ENCODE measurements at regions not wholly inside any gene's neighbourhood (a gene's known extent, or its start where the extent isn't known, plus 50 kb on each side); places are given as distances from the start of the nearest gene placed in this dataset.

DNA sequence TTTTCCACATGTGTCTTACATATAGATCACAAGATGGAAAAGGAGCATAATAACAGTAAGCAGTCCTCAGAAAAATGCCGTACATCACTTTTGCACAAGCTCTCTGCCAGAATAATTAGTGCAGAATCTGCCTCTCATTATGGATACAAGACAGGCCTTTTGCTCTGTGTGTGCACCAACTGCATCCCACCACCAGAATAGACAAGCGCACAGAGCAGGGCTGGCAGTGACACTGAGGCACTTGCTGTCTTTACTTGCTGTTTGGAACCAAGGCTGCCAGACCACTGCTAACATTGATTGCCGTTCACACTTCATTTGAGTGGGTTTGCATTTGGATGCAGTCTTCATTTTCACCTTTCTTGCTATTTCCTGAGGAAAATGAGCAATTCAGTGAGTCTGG is 741.3 kb downstream of the TLE1 start:
- DNase-seq = no peak
- ATAC-seq = no peak
- intact Hi-C loops (cut with DNase I, micrococcal nuclease) = no loop called here

GRCh38 chr9:80946496-80947170 is 742.7 kb downstream of the TLE1 start:
- DNase-seq = no peak

DNA sequence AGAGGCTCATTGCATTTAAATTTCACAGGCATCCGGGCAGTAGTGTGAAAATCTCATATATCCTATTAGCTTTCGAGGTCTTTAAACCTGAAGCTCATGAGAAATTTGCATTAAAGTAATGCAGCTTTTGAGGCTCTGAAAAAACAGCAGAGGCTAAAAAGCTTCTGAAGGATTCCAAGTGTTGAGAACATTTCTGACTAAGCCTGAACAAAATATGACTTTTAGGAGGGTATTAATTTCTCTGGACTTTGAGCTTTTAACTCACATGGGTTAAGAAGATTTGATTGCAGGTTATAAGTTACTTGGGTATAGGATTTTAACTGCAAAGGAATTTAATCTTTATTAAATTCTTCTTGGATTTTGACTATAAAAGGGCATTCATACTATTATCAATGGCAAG is 743.9 kb downstream of the TLE1 start:
- no peak for ATAC-seq
- intact Hi-C loops (cut with DNase I, micrococcal nuclease) = no loop called here
- no peak for DNase-seq

More at GRCh38 chr9:80946496-80947170, 742.7 kb downstream of the TLE1 start:
- ATAC-seq = no peak
- intact Hi-C loops (cut with DNase I, micrococcal nuclease) = no loop called here

- intact Hi-C loops (cut with DNase I, micrococcal nuclease) = no loop called here
- DNase-seq (no peak), ATAC-seq (no peak)
These were observed 751.7 kb downstream of the TLE1 start for GRCh38 chr9:80937645-80938044.

GRCh38 chr9:80934095-80934494 is 755.3 kb downstream of the TLE1 start:
- DNase-seq (no peak), ATAC-seq (no peak)
- intact Hi-C loops (cut with DNase I, micrococcal nuclease) = no loop called here

DNA sequence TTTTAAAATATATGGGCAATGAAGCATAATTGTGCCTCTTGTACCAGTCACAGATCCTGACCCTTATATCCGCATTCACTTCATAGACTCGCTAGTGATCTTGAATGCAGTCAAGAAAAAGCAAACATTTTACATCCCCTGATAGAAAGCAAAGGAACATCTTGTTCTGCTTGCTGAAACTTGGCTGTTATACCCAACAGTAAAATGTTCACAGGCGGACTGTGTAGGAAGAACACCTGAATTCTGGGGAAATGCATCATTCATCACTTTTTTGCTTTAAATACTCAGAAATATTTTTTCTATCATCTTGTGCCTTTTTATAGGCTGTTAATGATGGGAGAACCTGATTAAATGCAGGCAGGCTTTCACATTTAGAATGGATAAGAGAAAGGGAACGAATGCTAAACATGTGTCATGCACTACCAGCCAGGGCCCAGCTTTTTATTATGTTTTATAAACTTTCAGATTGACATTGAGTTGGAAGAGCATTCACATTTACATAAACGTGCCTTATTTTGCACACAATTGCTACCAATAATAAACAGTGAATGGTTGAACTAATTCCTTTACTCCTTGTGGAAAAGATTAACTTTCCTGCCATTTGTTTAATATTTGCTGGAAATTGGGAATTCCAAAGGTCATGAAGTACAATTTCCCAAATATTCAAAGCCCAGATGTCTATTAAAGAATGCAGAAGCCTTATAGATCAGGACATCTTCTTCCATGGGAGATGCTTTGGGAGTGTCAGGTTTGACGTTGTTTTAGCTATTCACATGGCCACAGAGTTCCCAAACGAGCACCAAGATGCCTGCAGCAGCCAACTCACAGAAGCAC is 756.2 kb downstream of the TLE1 start:
- no peak for DNase-seq
- intact Hi-C loops (cut with DNase I, micrococcal nuclease) = no loop called here
- no peak for ATAC-seq

GRCh38 chr9:80932181-80932580 is 757.2 kb downstream of the TLE1 start:
- DNase-seq (no peak), ATAC-seq (no peak)
- intact Hi-C loops (cut with DNase I, micrococcal nuclease) = no loop called here

GRCh38 chr9:80931163-80931562 is 758.2 kb downstream of the TLE1 start:
- no peak for ATAC-seq

GRCh38 chr9:80928697-80929096 is 760.6 kb downstream of the TLE1 start:
- no peak for DNase-seq
- ATAC-seq = no peak
- intact Hi-C loops (cut with DNase I, micrococcal nuclease) = no loop called here

More at GRCh38 chr9:80931163-80931562, 758.2 kb downstream of the TLE1 start:
- intact Hi-C loops (cut with DNase I, micrococcal nuclease) = no loop called here
- DNase-seq = no peak

DNA sequence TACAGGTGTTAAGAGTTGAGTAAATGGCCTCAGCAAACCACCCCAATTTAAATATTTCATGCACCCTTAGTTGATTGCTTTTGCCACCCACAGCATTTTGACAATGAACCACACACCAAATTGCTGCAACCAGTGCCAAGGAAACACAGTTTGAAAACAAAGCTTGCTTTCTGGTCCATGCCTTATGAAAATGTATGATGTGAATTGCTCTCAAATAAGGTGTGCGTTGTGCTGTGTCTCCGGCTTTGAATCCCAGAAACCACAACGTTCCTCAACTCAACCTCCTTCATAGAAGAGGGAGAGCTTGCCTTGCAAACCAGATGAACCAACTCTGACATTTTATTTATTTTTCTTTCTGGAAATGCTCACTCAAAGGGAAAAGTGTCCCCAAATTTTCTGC is 762.7 kb downstream of the TLE1 start:
- intact Hi-C loops (cut with DNase I, micrococcal nuclease) = no loop called here

GRCh38 chr9:80922544-80922943 is 766.8 kb downstream of the TLE1 start:
- DNase-seq (no peak), ATAC-seq (no peak)
- intact Hi-C loops (cut with DNase I, micrococcal nuclease) = no loop called here

More for the DNA sequence above, 762.7 kb downstream of the TLE1 start:
- no peak for DNase-seq
- ATAC-seq = no peak

GRCh38 chr9:80906728-80907127 is 782.6 kb downstream of the TLE1 start:
- ATAC-seq = no peak
- DNase-seq = no peak
- intact Hi-C loops (cut with DNase I, micrococcal nuclease) = no loop called here

GRCh38 chr9:80899208-80899607 is 790.1 kb downstream of the TLE1 start:
- intact Hi-C loops (cut with DNase I, micrococcal nuclease) = no loop called here
- no peak for DNase-seq
- ATAC-seq = no peak

- intact Hi-C loops (cut with DNase I, micrococcal nuclease) = no loop called here
- ATAC-seq = no peak
- no peak for DNase-seq
These were observed 796.2 kb downstream of the TLE1 start for GRCh38 chr9:80893190-80893589.

DNA sequence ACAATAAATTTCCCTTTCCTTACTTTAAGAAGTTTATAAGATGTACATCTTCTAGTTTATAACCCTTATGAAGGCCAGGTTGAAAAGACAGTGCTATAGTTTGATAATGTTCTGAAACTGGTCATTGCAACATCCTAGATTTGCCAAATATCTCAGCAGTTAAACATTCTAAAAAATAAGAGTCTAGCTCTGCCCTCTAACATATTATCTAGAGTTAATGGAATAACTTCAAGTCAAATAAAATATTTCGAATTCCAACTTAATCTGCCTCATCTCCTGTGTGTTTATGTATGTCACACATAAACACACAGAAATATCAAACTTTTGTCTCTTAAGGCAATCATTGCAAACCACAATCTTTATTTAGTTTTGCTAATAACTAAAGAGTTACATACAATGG is 796.6 kb downstream of the TLE1 start:
- no peak for ATAC-seq
- DNase-seq = no peak
- intact Hi-C loops (cut with DNase I, micrococcal nuclease) = no loop called here

DNA sequence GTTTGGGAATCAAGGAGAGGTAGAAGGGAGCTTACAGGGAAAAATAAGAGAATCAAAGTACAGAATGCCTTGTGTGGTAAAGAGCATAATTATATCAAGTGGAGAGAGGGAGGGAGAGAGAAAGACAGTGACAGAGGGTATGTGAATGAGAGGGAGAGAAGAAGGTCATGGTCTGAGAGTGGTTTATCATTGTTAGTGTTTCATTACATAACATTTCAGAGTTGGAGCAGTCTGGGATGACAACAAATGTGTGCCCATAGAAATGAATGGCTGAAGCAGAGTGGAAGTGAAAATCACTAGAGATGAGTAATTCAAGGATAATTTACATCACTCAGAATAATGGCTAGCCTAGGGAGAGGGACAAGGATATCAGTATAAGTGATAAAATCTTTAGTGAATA is 799.2 kb downstream of the TLE1 start:
- intact Hi-C loops (cut with DNase I, micrococcal nuclease) = no loop called here
- no peak for ATAC-seq

DNA sequence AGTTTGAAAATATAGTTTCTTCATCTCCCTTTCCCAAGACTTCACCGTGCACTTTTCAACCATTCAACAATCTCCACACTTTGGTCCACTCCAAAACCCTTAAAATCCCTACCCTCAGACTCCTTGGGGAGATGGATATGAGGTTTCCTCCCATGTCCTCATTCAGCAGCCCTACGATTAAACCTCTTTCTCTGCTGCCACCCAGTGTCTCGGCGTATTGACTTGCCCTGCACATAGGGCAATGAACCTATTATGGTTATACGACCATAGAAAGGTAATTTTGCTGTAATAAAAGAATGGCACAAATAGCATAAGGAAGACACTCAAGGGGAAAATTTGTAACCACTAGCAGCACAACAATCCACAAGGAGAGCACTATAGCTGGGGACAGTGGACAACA is 803.5 kb downstream of the TLE1 start:
- intact Hi-C loops (cut with DNase I, micrococcal nuclease) = no loop called here

More for the DNA sequence above, 799.2 kb downstream of the TLE1 start:
- no peak for DNase-seq

GRCh38 chr9:80883826-80884579 is 805.3 kb downstream of the TLE1 start:
- intact Hi-C loops (cut with DNase I, micrococcal nuclease) = no loop called here
- ATAC-seq (no peak), DNase-seq (no peak)

More for the DNA sequence above, 803.5 kb downstream of the TLE1 start:
- ATAC-seq (no peak), DNase-seq (no peak)

- ATAC-seq (no peak), DNase-seq (no peak)
- intact Hi-C loops (cut with DNase I, micrococcal nuclease) = no loop called here
These were observed 805.9 kb downstream of the TLE1 start for GRCh38 chr9:80883426-80883825.

DNA sequence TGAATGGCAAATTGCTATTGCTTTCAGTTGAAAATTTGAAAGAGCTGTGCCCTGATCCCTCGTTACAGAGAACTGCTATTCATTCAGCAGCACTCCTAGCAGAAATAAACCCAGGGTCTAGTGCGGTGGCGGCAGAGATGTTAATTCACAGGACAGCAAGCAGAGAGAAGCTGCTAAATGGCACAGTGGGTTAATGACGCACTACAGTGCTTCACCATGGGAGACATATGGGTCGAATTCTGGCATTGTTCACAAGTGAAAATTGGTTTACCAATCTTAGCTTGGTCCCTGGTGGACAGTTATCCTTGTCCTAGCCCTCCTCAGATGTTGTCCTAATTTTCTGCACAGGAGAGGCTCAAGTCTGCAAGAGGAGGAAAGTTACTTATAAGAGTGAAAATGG is 807.4 kb downstream of the TLE1 start:
- ATAC-seq (no peak), DNase-seq (no peak)
- intact Hi-C loops (cut with DNase I, micrococcal nuclease) = no loop called here

Data from left colon (tissue), 2 donors.